ENCODE measurements at regions not wholly inside any gene's neighbourhood (a gene's known extent, or its start where the extent isn't known, plus 50 kb on each side); places are given as distances from the start of the nearest gene placed in this dataset.
"Not testable (repeated sequence)": the region's sequence is repeated elsewhere in the genome, so short reads cannot be mapped to it uniquely, and the experiment has no call there.

- DNase-seq (ENCODE audit: low read depth in 2 of 2) = no peak
Observed at GRCh38 chr1:229146647-229147046, 124.3 kb upstream of the RAB4A start.

GRCh38 chr1:229147072-229147471, 123.8 kb upstream of the RAB4A start:
- DNase-seq (ENCODE audit: low read depth in 2 of 2) = no peak

DNA sequence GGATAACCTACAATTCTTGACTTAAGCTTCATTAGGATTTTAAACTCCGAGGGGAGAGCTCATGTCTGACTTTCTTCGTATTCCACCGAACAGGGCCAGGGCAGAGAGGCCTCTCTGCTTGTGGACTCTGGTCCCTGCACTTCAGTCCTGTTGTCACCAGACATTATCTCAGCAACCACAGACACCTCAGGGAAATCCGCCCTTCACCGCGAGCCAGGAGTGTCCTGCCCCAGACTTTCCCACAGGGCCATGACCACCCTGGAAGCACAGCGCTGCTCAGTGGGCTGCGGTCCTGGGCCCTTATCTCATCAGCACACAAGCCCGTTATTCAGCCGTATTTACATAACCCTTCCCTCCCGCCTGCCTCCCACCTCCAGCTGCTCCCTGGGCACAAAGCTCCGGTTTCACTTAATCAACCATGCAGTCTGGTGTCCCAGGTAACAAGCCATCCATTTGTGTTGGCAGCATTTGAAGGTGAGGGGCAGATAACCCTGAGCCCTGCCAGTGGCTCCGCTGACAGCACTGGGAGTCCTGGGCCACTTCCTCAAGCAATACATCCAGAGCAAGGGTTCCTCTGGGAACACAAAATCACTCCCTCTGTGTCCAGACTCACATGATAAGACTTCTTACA, 122.8 kb upstream of the RAB4A start:
- peak in 1 of 2 donors; percentile 29 for DNase-seq (ENCODE audit: low read depth in 2 of 2)

GRCh38 chr1:229148743-229149142, 122.2 kb upstream of the RAB4A start:
- no peak for DNase-seq (ENCODE audit: low read depth in 2 of 2)

DNA sequence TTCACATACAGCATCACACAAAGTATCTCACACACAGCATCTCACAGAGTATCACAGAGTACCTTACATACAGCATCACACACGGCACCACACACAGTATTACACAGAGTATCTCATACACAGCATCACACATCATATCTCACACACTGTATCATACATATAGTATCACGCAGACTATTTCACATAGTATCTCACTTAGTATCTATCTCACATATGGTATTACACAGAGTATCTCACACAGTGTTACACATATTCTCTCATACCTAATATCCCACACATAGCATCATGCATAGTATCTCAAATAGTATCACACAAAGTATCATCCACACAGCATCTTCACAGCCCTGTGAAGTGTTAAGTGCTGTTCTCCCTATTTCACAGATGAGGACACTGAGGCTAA, 121.5 kb upstream of the RAB4A start:
- no peak for DNase-seq (ENCODE audit: low read depth in 2 of 2)

DNA sequence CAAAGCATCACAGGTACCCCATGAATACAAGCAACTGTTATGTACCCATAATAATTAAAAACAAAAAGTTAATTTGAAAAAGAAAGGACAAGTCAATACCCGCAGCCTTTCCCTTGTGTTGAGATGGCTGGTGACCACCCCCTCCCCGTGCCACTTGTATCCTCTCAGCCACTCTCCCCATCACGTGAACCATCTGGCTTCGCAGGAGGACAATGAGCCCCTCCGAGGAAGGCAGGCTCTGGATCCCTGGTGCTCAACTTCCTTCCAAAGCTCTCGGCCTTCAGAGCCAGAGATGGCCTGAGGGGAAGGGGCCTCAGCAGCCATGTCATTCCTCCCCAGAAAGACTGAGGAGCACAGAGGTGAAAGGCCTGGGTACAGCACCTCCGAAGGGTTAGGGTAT, 120.4 kb upstream of the RAB4A start:
- no peak for DNase-seq (ENCODE audit: low read depth in 2 of 2)

- not testable (repeated sequence) for DNase-seq (ENCODE audit: low read depth in 2 of 2)
Observed at GRCh38 chr1:229151412-229151811, 119.5 kb upstream of the RAB4A start.

GRCh38 chr1:229152311-229152710, 118.6 kb upstream of the RAB4A start:
- DNase-seq (ENCODE audit: low read depth in 2 of 2) = no peak

DNA sequence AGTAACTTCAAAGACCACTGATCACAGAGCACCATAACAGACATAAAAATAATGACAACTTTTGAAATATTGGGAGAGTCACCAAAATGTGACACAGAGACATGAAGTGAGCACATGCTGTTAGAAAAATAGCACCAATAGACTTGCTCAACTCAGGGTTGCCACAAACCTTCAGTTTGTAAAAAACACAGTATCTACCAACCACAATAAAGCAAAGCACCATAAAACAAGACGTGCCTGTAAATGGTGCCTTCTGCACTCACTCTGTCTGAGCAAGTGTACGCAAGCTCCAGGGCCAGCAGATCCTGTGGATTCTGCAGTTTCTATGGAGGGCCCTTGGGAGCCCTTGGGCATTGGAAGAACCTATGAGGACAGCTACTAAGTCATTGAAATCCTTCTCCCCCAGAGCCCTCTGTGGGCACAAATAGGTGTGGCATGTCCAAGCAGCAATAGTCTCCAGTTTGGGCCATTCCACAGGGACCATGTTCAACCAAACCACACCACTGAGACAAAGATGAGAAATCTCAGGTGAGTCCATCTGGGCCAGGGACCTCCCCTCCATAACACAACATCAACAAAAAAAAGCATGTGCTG, 116.9 kb upstream of the RAB4A start:
- no peak for DNase-seq (ENCODE audit: low read depth in 2 of 2)

- DNase-seq (ENCODE audit: low read depth in 2 of 2) = no peak
Observed at GRCh38 chr1:229154811-229155210, 116.1 kb upstream of the RAB4A start.

DNA sequence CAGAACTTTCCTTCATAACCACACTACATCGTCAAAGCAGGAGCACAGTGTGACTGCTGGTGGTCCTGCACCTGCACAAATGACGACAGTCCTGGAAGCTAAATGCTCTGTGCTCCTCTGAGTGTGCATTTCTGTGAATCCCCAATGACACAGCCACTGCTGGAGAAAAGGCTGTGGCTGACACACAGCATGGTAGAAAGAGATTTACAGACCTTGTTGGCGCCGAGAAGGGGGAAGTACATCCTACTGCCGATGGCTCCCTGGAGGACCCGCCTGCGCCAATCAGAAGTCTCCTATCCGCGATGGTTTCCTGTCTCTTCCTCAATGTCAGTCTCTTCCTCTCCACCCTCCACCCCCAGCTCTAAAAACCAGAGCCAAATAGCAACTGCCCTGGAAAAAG, 115.4 kb upstream of the RAB4A start:
- DNase-seq (ENCODE audit: low read depth in 2 of 2) = no peak

- DNase-seq (ENCODE audit: low read depth in 2 of 2) = peak; percentile 36 to 61
Observed at GRCh38 chr1:229156872-229157271, 114.0 kb upstream of the RAB4A start.

DNA sequence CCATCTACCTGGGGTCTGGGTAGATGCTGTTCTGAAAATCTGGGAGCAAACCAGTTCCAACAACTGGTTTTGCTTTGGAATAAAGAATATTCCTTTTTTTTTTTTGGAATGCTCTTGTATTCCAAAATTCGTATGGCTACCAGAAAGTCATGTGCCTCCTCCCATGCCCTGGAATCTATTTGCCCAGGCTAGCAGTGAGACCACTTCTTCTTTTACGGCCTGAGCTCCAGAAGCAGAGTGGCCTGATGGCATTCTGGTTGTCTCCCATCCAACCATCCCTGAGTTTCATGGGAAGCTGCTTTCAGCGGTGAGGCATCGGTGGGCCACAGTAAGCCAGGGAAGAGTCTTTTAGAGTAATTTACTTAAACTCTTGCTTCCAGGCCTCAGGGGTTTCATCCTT, 113.4 kb upstream of the RAB4A start:
- DNase-seq (ENCODE audit: low read depth in 2 of 2) = no peak

DNA sequence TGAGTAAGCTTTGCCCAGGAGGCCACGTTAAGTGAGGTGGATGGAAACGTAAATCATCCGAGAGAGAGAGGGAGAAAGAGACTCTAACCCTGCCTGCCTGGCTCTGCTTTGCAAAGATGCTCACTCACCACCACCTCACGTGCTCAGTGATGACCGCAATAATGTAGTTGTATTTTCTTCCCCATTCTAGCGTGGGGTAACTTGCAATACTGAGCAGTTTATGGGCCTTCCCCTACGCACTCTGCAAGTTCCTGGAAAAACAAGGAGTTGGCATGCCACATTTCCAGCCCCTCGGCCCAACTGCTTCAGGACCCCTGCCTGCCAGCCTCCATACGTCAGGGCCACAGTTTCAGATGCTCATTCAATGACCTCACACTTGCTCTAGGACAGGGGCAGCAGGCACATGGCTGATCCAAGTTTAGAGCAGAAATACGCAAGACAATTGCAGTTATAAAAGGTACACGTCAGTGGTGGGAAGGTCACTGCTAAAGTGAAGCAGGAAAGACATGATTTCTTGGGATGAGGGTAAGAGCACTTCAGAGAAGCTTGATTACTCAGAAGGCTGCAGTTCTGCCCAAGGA, 112.5 kb upstream of the RAB4A start:
- DNase-seq (ENCODE audit: low read depth in 2 of 2) = no peak

DNA sequence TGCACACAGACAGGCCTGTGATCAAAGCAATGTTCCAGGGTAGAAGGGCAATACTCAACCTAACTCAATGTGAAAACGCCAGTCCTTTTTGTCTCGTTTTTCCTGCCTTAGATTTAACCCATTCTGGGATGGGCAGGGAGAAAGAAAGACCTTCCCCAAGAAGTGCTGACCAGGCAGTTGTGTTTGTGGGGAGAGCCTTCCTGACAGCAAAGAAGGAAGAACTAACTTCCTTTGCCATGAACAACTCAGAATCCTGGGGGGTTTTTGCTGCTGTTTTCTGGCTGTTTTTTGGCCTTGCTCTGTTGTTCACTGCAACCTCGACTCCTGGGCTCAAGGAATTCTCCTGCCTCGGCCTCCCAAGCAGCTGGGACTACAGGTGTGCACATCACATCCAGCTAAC, 112.0 kb upstream of the RAB4A start:
- no peak for DNase-seq (ENCODE audit: low read depth in 2 of 2)

DNA sequence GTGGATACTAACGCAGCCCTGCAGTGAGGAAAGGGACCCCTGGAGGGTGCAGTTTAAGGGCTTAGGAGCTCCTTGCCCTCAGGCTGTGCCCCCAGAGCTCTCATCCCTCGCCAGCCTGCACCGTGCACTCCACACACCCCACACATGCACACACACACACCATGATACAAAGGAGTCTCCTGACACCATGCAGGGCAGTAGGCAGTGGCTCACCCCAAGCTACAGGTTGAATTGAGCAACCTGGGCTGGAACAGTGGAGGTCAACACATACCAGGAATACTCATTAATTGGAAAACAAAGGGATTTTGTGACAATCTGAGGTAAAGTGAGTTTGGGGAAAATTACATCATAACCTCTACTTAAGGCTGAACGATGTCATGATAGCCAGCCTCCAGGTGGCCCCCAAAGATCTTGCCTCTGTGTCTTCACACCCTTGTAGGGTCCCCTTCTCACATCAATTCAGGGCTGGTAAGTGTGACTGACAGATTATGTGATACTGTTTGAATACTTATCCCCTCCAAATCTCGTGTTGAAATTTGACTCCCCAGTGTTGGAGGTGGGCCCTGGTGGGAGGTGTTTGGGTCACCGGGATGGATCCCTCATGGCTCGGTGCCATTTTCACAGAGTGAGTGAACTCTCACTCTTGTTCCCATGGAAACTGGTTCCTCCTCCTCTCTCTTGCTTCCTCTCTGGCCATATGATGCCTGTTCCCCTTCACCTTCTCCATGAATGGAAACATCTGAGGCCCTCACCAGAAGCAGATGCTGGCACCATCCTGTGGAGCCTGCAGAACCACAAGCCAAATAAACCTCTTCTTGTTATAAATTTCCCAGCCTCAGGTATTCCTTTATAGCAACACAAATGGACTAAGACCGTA, 111.0 kb upstream of the RAB4A start:
- DNase-seq (ENCODE audit: low read depth in 2 of 2) = no peak

DNA sequence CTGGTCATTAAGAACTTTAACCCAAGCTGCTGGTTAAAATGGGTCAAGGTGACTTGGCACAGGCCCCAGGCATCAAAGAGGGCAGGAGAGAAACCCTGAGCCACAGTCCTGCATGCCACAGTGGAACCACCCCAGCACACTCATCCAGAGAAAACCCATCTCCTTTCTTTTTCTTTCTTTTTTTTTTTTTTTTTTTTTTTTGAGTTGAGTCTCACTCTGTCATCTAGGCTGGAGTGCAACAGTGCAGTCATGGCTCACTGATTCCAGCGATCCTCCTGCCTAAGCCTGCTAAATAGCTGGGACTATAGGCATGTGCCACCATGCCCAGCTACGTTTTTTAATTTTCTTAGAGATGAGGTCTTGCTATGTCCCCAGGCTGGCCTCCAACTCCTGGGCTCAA, 109.2 kb upstream of the RAB4A start:
- DNase-seq (ENCODE audit: low read depth in 2 of 2) = no peak

GRCh38 chr1:229162825-229163515, 107.9 kb upstream of the RAB4A start:
- no peak for DNase-seq (ENCODE audit: low read depth in 2 of 2)

DNA sequence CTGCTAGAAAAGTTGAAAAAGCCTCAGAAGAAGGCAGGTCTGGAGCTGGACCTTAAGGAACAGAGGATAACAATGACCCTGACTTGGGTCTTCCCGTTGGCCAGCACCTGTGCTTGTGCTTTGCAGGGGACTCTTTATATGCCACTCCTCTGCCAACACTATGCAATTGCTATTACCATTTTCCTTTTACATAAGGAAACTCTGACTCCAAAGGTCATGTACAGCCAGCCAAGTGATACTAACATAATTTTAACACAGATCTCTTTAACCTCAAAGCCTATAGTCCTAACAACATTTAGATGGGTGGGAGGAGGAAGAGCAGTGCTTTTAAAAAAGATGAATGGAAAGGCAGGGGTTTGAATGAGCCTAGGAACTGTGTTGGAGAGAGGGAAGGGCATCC, 106.6 kb upstream of the RAB4A start:
- no peak for DNase-seq (ENCODE audit: low read depth in 2 of 2)

DNA sequence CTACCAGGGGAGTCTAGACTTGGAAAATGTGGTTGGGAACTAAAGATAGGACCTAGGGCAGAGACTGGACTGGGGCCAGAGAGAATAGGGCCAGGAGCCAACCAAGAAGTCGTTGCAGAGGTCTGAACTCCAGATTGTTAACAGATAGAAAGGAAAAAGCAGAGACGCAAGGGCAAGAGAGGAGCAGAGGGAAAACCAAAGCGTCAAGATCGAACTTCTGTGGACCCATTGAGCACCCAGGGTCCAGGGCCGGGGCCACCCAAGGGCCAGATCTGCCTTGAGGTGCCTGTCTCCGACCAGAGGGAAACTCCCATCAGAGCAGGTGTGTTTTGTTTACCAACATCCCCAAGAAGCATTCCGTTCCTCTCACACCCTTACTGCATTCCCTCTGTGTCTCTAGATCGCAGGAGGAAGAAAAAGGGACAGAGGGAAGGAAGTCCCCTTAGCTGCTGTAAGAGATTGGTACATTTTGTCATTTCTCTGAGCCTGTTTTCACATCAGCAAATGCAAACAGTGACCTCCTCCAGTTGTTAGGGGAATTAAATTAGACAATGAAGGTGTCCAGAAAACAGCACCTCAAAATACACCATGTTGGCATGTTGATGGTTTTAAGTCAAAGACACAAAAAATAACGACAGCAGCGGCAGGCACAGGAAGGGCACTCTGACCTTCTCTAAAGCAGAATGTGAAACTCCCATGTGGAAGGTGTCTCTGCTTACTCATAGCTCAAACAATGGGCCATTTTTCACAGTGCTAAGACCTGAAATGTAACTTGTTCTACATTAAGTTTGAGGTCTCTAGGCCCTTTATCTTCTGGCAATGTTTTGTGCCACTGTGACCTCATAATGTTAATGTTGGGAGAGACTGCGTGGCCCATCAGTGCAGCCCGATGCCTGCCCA, 105.8 kb upstream of the RAB4A start:
- DNase-seq (ENCODE audit: low read depth in 2 of 2) = peak in 1 of 2 donors; percentile 7

DNA sequence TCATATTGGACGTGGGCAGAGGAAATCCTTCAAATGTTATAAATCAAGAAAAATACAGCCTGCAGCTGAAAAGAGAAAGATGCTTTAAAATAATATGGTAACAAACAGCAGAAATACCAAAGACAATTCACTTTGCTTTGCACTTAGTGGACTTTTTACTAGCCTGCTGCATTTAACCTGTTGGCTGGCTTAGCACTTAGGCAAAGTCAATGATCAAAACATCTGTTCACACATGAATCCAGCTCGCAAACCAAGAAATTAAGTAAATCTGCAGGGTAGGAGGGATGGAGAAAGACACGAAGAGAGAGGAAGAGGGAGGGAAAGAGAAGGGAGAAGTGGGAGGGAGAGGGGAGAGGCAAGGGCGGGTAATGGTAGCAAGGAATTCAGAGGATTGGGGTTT, 103.6 kb upstream of the RAB4A start:
- DNase-seq (ENCODE audit: low read depth in 2 of 2) = no peak

All from dermis microvascular lymphatic vessel endothelial cell (primary cell).